ENCODE measurements at regions not wholly inside any gene's neighbourhood (a gene's known extent, or its start where the extent isn't known, plus 50 kb on each side); places are given as distances from the start of the nearest gene placed in this dataset.
"Not testable (repeated sequence)": the region's sequence is repeated elsewhere in the genome, so short reads cannot be mapped to it uniquely, and the experiment has no call there.

- DNase-seq (ENCODE audit: low read depth): no peak
These were observed 63.1 kb upstream of the HIVEP3 start for GRCh38 chr1:41981796-41982195.

- no peak for DNase-seq (ENCODE audit: low read depth)
These were observed 62.3 kb upstream of the HIVEP3 start for GRCh38 chr1:41980827-41981653.

GRCh38 chr1:41978986-41979385 is 60.3 kb upstream of the HIVEP3 start:
- DNase-seq (ENCODE audit: low read depth): no peak

DNA sequence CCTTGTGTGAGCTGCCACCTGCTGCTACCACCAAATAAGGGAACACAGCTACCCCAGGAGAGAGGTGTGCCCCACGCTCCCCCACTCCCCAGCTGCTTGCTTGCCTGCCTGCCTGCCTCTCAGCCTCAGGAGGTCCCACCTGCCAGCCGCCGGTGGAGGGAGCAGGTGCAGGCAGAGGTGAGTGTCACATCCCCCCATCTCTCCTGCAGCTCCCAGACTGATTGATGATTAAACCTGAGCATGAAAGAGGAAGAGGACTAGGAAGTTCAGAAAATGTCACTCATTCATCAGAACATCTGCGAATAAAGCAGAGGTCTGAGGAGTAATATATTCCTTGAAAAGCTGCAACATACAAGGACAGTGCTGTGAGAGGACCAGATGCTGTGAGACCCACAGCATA is 58.6 kb upstream of the HIVEP3 start:
- no peak for DNase-seq (ENCODE audit: low read depth)

GRCh38 chr1:41976671-41977070 is 57.9 kb upstream of the HIVEP3 start:
- DNase-seq (ENCODE audit: low read depth): no peak

GRCh38 chr1:41975850-41976569 is 57.3 kb upstream of the HIVEP3 start:
- no peak for DNase-seq (ENCODE audit: low read depth)

DNA sequence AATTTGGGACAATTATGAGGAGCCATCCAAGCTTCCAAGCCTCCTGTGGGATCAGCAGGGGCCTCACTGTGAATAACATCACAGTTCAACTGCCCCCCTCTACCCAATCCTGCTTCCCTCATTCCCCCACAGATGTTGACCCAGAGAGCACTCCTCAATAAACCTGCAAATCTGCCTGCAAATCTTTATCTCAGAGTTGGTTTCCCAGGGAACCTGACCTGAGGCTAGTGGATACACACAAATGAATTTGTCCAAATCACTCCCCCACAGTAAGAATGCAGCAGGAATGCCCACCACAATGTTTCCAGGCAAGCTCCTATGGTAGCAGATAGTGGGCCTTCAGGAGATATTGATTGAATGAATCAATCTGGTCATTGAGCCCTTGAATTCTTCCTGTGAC is 56.4 kb upstream of the HIVEP3 start:
- no peak for DNase-seq (ENCODE audit: low read depth)

GRCh38 chr1:41968557-41968956 is 49.8 kb upstream of the HIVEP3 start:
- not testable (repeated sequence) for DNase-seq (ENCODE audit: low read depth)
